ENCODE measurements at regions not wholly inside any gene's neighbourhood (a gene's known extent, or its start where the extent isn't known, plus 50 kb on each side); places are given as distances from the start of the nearest gene placed in this dataset.
"Not testable (repeated sequence)": the region's sequence is repeated elsewhere in the genome, so short reads cannot be mapped to it uniquely, and the experiment has no call there.

DNA sequence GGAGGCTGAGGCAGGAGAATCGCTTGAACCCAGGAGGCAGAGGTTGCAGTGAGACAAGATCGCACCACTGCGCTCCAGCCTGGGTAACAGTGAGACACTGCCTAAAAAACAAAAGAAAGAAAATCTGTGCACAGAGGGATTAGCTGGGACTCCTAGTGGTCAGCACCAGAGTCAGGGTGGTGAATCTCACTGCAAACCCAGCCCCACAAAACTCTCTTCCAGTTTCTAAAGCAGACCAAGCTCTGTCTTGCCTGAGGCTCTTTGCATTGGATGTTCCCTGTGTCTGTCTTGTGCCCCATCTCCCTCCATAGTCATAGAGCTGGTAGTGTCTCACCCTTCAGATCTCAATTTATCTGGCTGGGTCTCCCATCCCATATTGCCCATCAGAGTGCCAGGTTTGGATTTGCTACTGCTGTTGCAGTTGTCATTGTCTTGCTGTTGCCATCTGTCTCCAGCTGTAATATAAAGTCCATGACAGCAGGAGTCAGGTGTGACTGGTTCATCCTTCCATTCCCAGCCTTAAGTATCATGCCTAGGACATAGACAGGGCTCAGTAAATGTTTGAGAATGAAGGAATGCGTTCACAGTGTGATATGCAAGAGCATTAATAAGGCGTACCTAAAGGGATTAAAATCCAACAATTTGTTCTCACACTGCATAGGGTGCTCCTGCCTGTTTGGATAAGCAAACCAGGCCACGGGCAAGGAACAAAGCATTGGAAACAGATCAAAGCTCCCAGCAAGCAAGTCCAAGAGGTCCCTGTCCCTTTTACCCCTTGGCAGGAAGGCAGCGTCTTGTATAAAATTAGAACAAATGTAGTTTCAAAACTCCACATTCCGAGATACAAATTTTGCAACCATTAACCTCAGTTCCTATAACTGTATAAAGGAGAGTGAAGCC is 614.6 kb upstream of the CDH5 start:
- no peak for DNase-seq

DNA sequence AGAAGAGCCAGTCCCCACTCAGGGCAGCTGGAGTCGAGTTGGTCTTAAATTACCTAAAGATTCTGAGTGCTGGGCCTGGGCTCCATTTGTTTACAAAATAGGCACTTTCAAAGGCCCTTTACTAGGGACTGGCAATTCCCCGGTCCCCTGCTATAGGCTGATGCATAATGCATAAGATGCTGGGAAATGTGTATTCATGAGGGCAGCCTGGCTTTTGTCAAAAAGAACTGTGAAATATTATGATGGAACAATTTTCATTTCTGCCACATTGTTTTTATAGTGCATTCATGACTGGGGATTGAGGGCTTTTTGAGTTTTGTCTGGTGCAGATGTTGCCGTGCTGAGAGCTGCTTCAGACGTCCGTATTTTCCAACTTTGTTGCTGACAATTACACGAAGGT is 617.0 kb upstream of the CDH5 start:
- no peak for DNase-seq

DNA sequence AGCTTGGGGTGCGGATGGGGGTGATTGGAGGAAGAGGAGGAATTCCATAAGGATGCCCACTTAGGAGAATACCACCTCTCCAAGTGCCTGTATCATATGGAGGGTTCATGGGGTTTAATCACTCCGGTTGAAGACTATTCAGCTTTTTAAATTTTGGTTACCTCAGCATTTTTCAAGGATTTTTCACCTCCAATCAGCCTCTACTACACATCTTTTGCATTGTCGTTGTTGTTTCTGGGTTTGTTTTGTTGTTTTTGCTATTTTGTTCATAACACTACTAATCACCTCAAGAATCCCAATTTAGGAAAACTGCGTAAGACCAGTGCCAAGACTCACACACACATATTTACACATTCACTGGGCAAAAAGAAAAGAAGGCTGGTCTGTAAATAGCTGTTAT is 619.5 kb upstream of the CDH5 start:
- DNase-seq = no peak

DNA sequence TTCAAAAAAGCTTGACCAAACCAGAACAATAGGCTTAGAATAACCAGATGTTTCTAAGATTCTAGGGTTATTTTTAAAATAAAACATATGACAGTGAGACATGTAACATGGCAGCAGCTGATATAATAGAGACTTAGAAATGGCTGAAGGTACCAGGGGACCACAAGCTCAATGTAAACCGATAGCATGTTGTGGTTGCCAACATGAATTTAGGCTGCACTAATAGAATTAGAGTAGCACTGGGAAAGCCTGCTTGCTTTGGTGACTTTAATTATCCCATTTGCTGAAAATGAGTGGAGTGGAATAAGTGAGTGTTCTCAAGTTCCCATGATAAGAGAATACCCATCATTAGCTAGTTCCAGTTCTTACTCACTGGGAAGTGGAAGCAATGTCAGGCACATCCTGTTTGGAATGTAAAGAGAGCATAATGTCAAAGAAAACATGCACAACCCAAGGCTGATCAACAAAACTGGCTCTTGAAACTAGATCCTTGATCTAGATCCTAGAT is 621.2 kb upstream of the CDH5 start:
- no peak for DNase-seq

DNA sequence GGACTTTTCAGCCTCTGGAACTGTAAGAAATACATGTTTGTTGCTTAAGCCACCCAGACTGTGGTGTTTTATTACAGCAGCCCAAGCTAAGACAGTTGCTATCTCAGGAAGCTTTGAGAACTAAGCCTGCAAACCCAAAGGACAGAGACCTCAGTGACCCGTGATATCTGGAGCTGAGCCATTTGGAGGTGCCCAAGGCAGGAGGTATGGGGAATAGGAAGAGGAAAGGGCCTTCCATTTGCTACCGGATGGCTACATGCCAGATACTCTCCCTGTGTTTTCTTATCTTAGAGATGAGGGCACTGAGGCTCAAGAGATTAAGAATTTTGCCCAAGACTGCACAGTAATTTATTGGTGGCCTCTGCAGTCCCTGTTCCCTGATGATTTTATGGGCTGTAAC is 622.1 kb upstream of the CDH5 start:
- no peak for DNase-seq

DNA sequence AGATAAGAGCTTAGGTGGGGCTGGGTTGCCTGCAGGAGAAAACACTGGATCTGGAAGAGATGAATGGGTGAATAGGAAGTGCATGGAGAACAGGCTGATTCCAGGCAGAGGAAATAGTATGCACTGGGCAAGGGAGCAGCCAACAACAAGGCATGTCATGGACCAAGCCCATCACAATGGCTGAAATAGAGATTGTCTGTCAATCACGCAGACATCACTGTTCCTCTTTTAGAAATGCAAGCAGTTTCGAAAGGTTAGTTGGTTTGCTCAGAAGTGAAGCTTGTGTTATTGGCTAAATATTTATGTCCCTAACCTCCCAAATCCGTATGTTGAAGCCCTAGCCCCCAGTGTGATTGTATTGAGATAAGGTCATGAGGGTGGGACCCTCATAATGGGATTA is 621.7 kb upstream of the CDH11 start:
- DNase-seq = no peak

DNA sequence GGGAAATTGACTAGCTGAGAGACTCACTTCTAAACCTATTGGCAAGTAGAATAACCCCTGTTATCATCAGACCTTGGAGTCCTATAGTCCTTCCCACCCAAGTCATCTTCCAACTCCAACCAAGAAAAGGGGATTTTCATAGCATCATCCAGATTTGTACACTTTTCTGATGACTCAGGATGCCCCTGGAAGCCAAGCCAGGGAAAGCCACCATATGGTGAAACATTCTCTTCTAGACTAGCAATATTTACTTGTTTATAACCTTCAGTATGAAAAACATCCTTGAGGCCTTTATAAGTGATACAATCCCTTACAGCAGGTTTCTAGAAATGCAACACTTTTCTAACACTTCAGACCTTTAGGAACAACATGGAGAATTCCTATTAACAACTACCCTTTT is 618.8 kb upstream of the CDH11 start:
- DNase-seq = no peak

DNA sequence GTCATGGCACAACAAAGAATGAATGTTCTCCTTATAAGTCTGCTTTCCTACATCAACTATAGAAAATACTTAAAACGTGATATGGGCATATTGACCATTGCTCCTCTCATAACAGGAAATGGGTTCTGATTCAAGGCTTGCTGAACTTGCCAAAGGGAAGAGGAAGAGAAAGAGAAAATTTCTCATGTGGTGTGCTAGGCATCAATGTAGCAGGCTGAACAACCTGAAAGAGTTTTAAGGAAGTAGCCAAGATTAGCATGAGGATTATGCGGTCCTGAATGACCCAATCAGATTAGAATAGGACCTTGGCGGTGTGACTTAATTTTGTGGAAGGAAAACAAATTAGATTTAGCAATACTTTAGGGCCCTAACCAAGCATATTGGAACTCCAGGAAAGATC is 617.7 kb upstream of the CDH11 start:
- no peak for DNase-seq

DNA sequence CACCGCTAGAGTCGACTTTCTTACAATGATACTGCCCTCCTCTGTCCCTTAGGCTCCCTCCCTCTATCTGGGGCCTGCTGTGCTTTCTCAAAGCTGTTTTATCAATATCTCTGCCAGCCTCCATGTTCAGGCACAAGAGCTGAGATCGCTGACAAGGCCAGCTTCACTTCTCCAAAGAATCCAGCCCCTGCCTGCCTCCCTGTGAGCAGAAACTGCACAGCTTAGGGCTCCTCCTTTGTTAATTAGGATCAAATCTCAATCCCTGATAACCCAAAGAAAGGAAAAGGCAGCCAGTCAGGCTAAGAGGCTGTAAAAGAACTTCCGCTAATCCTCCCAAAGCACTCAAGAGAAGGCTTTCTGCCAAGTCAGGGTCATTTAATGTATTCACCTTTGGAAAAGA is 616.0 kb upstream of the CDH11 start:
- DNase-seq = no peak

DNA sequence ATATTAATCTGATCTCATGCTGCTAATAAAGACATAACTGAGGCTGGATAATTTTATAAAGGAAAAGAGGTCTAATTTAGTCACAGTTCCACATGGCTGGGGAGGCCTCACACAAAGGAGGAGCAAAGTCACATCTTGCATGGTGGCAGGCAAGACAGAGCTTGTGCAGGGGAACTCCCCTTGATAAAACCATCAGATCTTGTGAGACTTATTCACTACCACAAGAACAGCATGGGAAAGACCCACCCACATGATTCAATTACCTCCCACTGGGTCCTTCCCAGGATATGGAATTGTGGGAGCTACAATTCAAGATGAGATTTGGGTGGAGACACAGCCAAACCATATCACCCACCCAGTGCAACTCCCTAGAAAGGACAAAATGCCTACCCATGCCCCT is 613.8 kb upstream of the CDH11 start:
- DNase-seq = not testable (repeated sequence)

DNA sequence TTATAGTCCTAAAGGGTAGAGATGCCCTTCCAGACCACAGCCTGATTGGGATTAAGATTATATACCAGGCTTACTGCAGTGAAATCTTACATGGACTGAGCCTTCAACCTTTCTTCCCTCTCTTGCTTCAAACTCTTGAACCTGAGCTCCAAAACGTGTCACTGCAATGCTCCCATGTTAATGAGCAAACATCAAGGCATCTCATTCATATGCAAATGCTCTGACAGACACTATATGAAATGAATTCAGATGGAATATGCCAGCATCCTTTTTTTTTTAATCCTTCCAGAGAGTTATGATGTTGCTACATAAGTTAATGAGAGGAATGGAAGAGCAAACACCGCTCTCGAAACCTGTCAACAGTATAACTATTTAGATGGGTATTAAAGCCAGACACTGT is 611.9 kb upstream of the CDH11 start:
- no peak for DNase-seq

DNA sequence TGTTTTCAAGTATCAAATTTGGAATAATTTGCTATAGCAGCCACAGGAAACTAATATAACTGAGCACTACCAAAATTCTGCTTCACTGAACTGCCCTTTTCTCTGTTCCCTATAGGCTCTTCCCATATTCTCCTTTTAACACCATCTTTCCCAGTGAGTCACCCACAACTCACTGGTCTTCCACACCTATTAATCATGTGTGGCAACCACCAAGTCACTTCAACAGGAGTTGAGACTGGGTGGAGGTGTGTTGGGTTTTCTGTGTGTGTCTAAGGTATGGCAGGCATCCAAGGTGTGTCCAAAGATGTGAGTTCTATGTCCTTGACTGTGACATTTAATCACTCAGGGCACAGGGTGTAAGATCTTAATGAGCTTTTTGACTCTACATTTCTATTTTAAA is 610.0 kb upstream of the CDH11 start:
- DNase-seq = no peak

DNA sequence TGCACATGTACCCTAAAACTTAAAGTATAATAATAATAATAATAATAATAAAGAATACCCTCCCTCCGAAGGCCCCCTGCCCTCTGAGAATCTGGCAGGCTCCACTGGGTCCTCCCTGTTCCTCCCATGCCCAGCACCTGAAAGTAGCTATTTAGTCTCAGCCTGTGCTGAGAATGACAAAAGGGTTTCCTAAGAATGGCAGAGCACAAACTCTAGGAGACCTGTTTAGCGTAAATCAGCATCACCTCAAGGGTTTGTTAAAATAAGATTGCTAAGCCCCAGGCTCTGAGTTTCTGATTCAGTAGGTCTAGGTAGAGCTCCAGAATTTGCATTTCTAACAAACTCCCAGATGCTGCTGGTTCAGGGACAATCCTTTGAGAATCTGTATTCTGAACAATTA is 606.8 kb upstream of the CDH11 start:
- no peak for DNase-seq

DNA sequence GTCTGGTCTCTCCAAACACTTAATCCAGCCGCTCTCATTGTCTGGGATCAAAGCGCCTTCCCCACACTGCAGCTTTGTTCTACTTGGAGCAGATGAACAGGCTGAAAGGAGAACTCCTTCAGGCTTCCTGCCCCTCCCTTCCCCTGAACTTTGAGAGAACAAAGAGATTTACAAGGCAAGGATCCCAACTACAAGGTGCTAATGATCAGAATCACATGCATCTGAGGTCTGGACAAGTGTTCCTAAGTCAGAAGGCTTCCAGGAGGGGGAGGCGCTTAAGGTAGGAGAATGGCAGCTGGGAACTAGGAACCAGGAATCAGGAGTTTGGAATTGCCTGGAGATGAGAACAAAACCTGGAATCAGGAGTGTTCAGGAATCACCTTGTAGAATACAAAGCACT is 606.3 kb upstream of the CDH11 start:
- no peak for DNase-seq

DNA sequence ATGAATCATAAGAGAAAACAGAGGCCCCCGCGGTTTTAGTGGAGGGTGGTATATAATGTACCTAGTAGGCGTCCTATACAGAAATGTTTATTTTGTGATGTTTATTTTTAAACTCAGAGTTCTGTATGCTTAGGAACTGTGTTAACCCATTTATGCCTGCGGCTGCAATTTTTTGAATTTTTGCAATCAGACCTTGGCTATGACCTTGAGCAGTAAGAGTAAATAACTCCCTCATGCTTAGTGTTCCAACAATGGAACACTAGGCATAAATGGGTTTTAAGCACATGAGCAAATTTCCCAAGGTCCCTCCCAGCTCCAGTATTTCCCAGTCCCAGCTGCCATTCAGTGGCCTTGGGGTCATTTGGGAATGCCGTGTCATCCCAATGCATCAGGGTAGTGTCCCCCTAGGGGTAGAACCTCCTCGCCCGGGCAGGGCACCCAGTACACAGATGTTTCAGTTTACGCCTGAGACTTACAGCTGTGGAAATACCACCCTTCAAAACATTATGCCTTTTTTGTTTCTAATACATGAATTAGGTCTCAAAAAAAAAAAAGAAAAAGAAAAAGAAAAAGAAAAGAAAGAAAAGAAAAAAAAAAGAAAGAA is 605.8 kb upstream of the CDH11 start:
- DNase-seq = no peak

DNA sequence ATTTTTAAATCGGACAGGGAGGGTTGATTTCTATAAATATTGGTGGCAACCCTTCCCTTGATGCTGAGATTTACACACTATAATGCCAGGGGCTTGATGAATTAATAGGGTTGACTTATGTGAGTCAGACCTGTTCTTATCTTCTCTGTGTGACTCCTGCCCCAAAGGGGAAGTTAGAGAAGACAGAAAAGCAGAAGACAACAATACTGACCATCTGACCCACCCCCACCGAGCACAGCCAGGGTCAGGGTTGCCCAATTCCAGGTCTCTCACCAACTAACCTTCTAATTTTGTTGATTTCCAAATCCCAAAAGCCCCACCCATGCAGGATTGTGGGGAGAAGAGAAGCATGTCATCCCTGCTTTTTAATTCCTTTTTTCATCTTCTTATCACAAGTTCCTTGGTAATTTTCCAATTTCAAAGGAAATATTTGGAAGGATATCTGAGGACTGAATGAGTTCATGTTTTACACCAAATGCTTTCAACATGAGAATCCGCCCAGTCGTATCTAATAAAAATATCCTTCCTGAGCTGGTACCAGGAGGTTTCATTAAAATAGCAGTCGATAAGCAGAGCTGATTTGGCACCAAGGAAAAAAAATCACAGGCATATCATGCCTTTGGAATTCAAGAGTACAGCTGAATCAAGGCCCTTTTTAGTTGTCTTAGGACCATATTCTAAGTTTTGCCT is 603.4 kb upstream of the CDH11 start:
- no peak for DNase-seq

DNA sequence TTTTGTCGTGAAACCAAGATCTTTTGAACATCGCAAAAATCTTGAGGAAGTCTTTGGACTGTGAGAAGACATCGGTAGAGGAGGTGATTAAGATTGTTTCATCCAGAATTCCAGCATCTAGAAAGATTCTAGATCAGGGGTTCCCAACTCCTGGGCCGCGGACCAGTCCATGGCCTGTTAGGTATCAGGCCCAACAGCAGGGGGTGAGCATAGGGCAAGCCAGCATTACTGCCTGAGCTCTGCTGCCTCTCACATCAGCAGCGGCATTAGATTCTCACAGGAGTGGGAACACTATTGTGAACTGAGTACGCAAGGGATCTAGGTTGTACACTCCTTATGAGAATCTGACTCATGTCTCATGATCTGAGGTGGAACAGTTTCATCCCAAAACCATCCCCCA is 600.6 kb upstream of the CDH11 start:
- DNase-seq = no peak

DNA sequence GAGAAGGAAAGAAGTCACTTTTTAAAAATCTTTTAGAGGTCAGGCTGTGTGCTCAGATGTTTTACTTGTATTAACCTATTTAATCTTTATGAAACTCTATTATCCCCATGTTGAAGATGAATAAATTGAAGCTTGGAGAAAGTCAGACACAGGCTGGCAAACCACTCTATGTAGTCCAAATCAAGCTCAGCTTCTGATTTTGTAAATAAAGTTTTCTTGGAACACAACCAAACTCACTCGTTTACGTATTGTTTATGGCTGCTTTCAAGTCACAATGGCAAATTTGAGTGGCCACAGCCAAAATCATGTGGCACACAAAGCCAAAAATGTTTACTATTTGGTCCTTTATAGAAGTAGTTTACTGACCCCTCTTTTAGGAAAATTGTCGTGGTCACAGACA is 596.0 kb upstream of the CDH11 start:
- no peak for DNase-seq

DNA sequence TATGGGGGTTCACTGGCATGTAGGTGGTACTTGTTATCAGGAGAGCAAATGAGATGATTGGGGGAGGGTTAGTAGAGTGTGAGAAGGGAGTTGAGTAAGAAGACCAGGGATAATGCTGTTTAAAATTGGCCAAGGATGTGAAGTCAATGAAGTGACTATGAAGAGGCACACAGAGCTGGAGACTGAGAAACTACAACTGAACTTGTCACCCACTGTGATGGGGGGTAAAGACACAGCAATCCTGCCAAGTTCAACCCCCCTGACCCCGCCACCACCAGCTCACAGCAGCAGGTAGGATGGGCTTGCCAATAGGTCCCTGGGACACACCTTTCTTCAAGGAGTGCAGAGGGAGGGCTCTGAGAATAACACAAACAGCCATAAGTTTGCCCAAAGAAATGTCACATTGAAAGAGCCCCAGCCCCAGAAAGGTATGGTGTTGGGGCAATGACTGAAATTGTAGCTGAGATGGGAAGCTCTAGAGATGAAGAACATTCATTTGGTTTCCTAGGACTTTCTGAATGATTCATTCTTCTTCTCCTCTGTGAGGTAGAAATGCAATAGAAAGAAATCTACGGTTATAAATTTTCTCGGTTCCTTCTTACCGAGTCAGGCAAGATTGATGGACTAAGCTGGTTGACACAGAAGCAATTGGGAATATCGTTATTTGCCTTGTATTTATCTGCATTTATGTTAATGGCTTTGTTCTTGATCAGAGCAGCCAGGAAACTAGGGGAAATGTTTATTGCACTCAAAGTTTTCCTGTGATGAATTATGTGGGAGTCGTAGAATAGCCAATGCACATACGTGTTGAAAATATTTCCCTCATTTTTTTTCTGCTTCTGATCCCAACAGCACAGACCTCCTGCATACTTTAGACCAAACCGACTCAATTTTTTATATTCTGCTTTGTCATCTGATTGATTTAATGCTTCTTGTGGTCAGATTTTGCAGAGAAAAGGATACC is 595.2 kb upstream of the CDH11 start:
- no peak for DNase-seq

DNA sequence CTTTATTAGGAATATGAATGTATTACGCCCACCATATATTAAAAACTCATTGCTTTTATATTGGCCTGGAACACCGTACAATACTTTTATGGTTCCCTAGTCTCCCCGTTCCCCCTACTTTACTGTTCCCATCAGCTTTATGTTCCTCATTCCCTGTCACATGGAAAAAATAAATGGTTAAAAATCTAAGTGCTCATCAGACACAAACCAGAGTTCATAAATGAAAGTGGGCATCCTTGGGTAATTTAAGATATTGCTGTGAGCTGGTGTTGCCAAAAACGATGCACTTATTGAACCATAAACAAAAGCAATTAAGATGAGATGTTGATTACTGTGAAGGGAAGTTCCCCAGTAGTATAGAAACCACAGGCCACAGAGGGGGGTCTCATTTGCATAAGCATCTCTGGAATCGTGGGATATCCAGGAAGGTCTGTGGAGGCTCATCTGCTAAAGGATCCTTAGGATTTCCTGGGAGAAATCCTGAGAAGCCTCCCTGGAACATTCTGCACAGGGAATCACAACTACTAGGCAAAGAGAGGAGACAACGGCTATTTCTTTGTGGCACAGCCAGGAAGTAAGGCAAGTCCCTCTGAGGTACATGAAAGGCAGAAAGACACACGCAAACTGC is 591.4 kb upstream of the CDH11 start:
- DNase-seq = no peak

DNA sequence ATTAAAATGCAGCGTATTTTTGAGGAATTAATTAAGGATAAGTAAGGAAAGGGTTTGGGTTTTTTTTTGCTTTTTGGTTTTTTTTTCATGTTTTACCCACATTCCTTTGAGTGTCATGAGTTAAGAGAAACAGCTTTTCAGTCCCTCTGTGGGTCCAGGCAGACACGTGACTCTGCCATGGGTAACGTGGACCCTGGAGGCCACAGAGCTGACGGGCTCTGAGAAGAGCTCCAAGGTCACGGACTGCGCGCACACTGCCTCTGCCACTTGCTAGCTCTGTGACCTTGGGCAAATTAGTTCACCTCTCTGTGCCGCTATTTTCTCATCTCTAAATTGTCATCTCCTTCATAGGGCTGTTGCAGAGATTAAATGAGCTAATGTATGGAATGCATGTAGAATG is 588.2 kb upstream of the CDH11 start:
- DNase-seq = no peak

DNA sequence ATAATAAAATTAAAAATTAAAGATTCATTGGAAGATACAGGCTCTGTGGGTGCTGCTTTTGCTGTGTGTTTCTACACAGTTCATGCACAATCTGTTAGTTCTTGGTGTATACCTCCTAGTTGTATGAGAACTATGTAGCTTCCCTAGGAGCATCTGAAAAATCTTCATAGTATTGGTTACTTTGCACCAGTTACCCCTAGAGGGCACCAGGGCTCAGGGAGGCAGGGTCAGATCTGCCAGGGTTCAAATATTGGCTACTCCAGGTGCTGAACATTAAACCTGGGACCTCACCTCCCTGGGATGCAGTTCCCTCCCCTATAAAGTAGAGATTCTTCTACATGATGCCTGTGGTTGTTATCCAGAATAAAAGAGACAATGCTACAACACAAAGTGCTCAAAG is 583.0 kb upstream of the CDH11 start:
- DNase-seq = no peak
